Left ventricle myocardium inferior (tissue), 1 donor: ENCODE measurements at regions not wholly inside any gene's neighbourhood (a gene's known extent, or its start where the extent isn't known, plus 50 kb on each side); places are given as distances from the start of the nearest gene placed in this dataset.
A peak's percentile ranks its signal among the peaks of the same experiment; 100 is the strongest.

Source experiments
- DNase-seq: peaks from one replicate; pipeline ENCODE4 v3.0.0-alpha.2; 2020
- H3K27ac ChIP-seq: fragments of 200-600 bp; replicated peaks from 2 replicates; pipeline ENCODE4 v1.8.0; 2021
- H3K27me3 ChIP-seq: fragments of 200-600 bp; 2 replicates; pipeline ENCODE4 v1.8.0; 2021; ENCODE audit warnings: low read depth
- H3K36me3 ChIP-seq: fragments of 200-600 bp; 2 replicates; pipeline ENCODE4 v1.8.0; 2021
- H3K4me1 ChIP-seq: fragments of 200-600 bp; 2 replicates; pipeline ENCODE4 v1.8.0; 2021
- H3K4me3 ChIP-seq: fragments of 200-600 bp; 2 replicates; pipeline ENCODE4 v1.8.0; 2021; ENCODE audit warnings: mild to moderate bottlenecking, moderate library complexity
- H3K9me3 ChIP-seq: fragments of 200-600 bp; replicated peaks from 2 replicates; pipeline ENCODE4 v1.8.0; 2021
- intact Hi-C: fragments of 100-400 bp; cut with micrococcal nuclease; formaldehyde crosslinking; loops from one replicate; pipeline ENCODE4 v1.11.0; 2022
- TF ChIP-seq, protein P1 (sequence below): fragments of 200-600 bp; IDR thresholded peaks from 2 replicates; pipeline ENCODE4 v1.8.0; 2021; ENCODE audit warnings: antibody characterized with exemption, mild to moderate bottlenecking, borderline replicate concordance
- donor health status: DM: no; HTN: yes; CAD: no; lungs with severe emphysema.

GRCh38 chr4:174422893-174423256, 99.4 kb downstream of the HPGD start:
- intact Hi-C loops: no loop called here
- no peaks in the 10 kb centered on the region for H3K9me3 ChIP-seq
- TF ChIP-seq, protein P1, sequence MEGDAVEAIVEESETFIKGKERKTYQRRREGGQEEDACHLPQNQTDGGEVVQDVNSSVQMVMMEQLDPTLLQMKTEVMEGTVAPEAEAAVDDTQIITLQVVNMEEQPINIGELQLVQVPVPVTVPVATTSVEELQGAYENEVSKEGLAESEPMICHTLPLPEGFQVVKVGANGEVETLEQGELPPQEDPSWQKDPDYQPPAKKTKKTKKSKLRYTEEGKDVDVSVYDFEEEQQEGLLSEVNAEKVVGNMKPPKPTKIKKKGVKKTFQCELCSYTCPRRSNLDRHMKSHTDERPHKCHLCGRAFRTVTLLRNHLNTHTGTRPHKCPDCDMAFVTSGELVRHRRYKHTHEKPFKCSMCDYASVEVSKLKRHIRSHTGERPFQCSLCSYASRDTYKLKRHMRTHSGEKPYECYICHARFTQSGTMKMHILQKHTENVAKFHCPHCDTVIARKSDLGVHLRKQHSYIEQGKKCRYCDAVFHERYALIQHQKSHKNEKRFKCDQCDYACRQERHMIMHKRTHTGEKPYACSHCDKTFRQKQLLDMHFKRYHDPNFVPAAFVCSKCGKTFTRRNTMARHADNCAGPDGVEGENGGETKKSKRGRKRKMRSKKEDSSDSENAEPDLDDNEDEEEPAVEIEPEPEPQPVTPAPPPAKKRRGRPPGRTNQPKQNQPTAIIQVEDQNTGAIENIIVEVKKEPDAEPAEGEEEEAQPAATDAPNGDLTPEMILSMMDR: no peak
- H3K27me3 ChIP-seq: no peaks in the 10 kb centered on the region
- H3K36me3 ChIP-seq: no peaks in the 10 kb centered on the region
- no peak overlapping the region for H3K27ac ChIP-seq
- H3K4me3 ChIP-seq: no peak overlapping the region
- peaks cover 12% of the 10 kb centered on the region for H3K4me1 ChIP-seq
- DNase-seq: no peak

DNA sequence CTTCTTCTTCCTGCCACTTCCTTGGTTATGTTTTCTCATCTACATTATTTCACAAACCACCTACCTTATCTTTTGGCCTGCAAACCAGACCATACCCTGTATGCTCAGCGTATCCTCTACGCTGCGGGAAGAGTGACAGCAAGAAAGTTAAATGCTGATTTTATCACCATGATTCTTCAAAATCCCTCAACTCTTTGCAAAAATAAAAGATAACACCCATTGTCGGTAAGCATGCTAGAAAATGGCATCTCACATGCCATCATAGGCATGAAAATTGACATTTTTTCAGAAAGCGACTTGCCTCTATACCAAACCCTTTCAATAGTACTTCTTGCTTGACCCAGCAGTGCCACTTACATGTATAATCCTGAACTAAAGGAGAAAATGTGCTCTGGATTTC, 102.0 kb downstream of the HPGD start:
- no peaks in the 10 kb centered on the region for H3K9me3 ChIP-seq
- no peak overlapping the region for H3K4me3 ChIP-seq
- no peak for DNase-seq
- TF ChIP-seq, protein P1: no peak
- peaks cover 12% of the 10 kb centered on the region for H3K4me1 ChIP-seq
- no peaks in the 10 kb centered on the region for H3K27me3 ChIP-seq
- H3K36me3 ChIP-seq: no peaks in the 10 kb centered on the region
- H3K27ac ChIP-seq: no peak overlapping the region
- intact Hi-C loops: no loop called here

DNA sequence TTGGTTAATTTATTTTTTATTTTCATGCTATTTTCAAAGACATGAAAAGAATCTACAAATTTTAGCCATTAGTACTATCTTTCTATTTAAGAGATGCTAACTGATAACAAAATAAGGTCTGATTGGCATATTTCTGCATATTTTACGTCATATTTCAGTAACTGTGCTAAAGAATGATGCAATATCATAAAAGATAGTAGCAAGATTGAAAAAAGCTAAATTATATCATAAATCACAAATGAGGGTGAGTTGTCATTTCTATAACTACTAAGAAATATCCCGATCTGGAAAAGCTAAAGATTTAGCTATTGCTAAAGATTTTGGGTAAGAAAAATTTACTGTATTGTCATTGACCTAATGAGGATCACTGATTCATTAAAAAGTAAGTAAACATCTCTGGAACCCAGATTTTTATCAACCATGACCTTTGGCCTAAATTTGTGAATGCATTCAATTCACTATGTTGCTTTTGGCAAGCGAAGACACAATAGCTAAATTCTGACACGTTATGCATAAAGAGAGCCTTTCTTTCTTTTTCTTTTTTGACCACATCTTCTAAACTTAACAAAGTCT, 103.6 kb downstream of the HPGD start:
- Histone ChIP-seq H3K27ac (no peak overlapping the region), H3K27me3 (no peaks in the 10 kb centered on the region), H3K9me3 (no peaks in the 10 kb centered on the region), H3K4me1 (peaks cover 10% of the 10 kb centered on the region), H3K36me3 (no peaks in the 10 kb centered on the region), H3K4me3 (no peak overlapping the region)
- no peak for DNase-seq
- intact Hi-C loops: no loop called here
- TF ChIP-seq, protein P1: no peak

DNA sequence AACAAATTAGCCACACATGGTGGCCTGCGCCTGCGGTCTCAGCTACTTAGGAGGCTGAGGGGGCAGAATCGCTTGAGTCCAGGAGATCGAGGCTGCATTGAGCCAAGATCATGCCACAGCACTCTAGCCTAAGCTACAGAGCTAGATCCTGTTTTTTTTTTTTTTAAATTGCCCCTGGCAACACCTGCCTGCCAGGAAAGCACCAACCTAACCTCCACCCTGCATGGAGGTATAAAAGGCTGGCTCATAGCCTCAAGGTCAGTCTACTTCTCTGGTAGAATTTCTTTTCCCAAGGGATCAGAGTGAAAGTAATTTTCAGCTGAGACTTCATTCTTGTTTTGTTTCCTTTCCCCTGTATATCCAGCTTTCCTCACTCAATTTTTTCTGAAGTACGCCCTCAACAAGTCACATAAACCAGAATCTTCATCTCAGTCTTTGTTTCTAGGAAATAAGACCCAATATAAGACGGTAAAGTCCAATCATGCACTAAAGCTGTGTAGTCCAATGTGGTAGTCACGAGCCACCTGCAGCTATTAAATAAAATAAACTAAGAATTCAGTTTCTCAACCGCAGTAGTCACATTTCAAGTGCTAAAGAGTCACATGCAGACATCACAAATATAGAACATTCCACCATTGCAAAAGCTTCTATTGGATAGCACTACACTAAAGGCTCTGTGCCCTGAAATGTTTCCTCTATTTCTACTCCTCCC, 113.3 kb downstream of the HPGD start:
- intact Hi-C loops: no loop called here
- TF ChIP-seq, protein P1: no peak
- H3K4me1 ChIP-seq: no peaks in the 10 kb centered on the region

DNA sequence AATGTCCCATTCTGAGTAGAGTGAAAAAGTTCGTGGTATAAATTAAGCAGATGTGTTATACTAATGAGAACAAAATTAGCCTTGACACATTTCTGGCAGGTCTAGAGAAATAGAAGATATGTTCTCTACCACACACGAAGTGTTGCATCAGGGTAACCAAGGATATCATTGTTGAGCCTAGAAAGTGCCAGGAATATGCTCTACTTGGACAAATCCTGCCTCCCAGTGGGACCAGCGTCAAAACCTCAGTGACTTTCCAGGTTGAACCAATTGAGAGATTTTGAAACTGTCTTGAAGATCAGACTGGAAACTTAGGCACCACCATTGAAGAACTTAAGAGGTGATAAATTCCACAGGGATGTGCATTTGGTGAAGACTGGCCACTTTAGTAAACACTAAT, 115.9 kb downstream of the HPGD start:
- Histone ChIP-seq H3K36me3 (no peaks in the 10 kb centered on the region), H3K27ac (no peak overlapping the region), H3K4me3 (no peak overlapping the region), H3K27me3 (peaks cover 20% of the 10 kb centered on the region), H3K4me1 (no peaks in the 10 kb centered on the region), H3K9me3 (no peaks in the 10 kb centered on the region)
- intact Hi-C loops: no loop called here
- peak; percentile 18 for DNase-seq
- TF ChIP-seq, protein P1: no peak

More for the DNA sequence above, 113.3 kb downstream of the HPGD start:
- no peaks in the 10 kb centered on the region for H3K36me3 ChIP-seq
- H3K4me3 ChIP-seq: no peak overlapping the region
- H3K9me3 ChIP-seq: peaks cover 7% of the 10 kb centered on the region
- H3K27ac ChIP-seq: no peak overlapping the region
- DNase-seq: no peak
- H3K27me3 ChIP-seq: no peaks in the 10 kb centered on the region
